Hepatocyte (in vitro differentiated cells): ENCODE measurements at regions not wholly inside any gene's neighbourhood (a gene's known extent, or its start where the extent isn't known, plus 50 kb on each side); places are given as distances from the start of the nearest gene placed in this dataset.
"Not testable (repeated sequence)": the region's sequence is repeated elsewhere in the genome, so short reads cannot be mapped to it uniquely, and the experiment has no call there.

Source experiments
- CTCF ChIP-seq: fragments of 200-600 bp; sonication (generic); IDR thresholded peaks from 2 replicates; pipeline ENCODE4 v1.5.1; 2016; ENCODE audit warnings: antibody characterized with exemption, mild to moderate bottlenecking; ENCODE audit not compliant: poor library complexity
- EZH2phosphoT487 ChIP-seq: fragments of 200-600 bp; sonication (generic); IDR thresholded peaks from one replicate; pipeline ENCODE4 v1.6.1; 2018; ENCODE audit warnings: antibody characterized with exemption, mild to moderate bottlenecking, low read depth, moderate library complexity; ENCODE audit not compliant: unreplicated experiment, severe bottlenecking

- not testable (repeated sequence) for TF ChIP-seq CTCF, EZH2phosphoT487
These were observed 592.2 kb upstream of the HTR2C start for GRCh38 chrX:113991720-113992119.
